AG08395 (cell line): ENCODE measurements at regions not wholly inside any gene's neighbourhood (a gene's known extent, or its start where the extent isn't known, plus 50 kb on each side); places are given as distances from the start of the nearest gene placed in this dataset.
"Not testable (repeated sequence)": the region's sequence is repeated elsewhere in the genome, so short reads cannot be mapped to it uniquely, and the experiment has no call there.

ENCODE experiments used
- DNase-seq: peaks from one replicate; pipeline ENCODE4 v3.0.0; 2012; ENCODE audit warnings: mixed read lengths, low spot score

DNA sequence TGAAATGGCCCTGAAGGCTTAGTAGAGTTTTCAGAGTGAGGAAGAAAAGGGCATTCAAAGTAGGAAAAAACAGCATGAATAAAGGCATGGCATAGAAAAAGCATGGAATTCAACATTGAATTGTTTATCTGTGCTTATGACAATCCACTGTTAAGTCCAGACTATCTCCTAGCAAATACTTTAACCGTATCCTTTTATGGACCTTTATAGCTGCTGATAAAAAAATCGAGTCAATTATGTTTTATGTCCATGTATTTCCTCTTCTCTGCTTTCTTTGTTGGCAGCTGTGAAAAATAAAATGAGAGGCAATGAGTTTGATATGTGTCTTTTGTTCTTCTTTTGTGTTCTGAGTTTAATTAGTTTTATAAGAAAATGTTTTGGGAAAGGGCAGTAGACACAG, 70.4 kb downstream of the TDRD15 start:
- no peak for DNase-seq

DNA sequence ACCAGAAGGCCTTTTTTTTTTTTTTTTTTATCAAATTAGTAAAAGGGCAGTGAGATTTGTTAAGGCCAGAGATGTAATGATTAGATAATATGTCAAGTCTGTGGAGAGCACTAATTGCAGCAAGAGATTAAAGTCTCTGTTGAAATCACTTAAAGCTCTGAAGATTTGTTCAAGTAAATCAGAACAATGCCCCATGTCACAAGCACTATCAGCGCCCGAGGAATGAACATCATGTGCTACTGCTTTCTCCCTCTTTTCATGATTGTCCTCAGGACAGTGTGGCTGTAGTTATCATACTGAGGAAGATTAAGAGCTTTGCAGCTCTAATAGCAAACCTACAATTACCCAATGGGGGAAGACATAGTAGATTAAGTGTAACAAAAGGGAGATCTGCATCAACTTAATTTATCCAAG, 71.1 kb downstream of the TDRD15 start:
- no peak for DNase-seq

- no peak for DNase-seq
Measured at GRCh38 chr2:21195326-21195725, 71.6 kb downstream of the TDRD15 start.

DNA sequence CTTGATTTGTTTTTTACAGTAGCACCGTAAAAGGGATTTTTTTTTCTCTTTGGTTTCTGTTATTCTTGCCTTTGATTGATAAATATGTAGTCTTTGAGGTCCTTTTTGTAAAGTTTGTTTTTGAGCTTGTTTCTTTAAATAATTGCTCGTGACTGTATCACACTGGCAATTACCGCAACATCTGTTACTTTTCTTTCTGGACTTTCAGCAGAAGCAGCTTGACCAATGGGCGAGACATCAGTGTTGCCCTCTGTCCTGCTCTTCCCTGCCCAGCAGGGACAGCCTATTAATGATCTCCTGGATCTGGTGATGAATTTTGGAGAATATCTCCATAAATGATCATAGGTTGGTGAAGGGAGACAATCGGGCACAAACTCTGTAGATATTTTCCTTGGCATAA, 74.9 kb downstream of the TDRD15 start:
- no peak for DNase-seq

- DNase-seq = no peak
Measured at GRCh38 chr2:21203976-21204375, 80.2 kb downstream of the TDRD15 start.

DNA sequence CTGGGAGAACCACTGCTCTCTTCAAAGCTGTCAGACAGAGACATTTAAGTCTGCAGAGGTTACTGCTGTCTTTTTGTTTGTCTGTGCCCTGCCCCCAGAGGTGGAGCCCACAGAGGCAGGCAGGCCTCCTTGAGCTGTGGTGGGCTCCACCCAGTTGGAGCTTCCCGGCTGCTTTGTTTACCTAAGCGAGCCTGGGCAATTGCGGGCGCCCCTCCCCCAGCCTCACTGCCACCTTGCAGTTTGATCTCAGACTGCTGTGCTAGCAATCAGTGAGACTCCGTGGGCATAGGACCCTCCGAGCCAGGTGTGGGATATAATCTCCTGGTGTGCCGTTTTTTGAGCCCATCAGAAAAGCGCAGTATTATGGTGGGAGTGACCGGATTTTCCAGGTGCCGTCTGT, 90.3 kb downstream of the TDRD15 start:
- not testable (repeated sequence) for DNase-seq

DNA sequence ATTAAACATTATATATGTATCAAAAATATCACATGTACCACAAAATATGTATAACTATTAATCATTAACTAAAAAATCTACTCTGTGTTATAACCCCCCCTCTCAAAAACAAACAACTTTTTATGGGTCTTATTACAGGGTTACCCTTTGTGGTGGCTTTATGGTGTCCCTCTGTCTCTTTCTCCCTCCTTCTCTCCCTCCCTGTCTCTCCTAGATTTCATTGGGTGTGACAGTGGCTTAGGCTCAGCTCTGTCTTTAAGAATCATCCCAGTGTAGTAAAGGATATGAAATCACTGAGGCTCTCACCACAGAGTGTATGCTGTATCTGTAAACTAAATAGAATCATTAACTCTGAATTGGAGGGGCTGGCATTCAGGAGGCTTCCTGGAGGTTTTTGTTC, 93.7 kb downstream of the TDRD15 start:
- DNase-seq = no peak

- DNase-seq = no peak
Measured at GRCh38 chr2:21220930-21221329, 97.2 kb downstream of the TDRD15 start.

- DNase-seq = no peak
Measured at GRCh38 chr2:21223618-21224017, 99.8 kb downstream of the TDRD15 start.

DNA sequence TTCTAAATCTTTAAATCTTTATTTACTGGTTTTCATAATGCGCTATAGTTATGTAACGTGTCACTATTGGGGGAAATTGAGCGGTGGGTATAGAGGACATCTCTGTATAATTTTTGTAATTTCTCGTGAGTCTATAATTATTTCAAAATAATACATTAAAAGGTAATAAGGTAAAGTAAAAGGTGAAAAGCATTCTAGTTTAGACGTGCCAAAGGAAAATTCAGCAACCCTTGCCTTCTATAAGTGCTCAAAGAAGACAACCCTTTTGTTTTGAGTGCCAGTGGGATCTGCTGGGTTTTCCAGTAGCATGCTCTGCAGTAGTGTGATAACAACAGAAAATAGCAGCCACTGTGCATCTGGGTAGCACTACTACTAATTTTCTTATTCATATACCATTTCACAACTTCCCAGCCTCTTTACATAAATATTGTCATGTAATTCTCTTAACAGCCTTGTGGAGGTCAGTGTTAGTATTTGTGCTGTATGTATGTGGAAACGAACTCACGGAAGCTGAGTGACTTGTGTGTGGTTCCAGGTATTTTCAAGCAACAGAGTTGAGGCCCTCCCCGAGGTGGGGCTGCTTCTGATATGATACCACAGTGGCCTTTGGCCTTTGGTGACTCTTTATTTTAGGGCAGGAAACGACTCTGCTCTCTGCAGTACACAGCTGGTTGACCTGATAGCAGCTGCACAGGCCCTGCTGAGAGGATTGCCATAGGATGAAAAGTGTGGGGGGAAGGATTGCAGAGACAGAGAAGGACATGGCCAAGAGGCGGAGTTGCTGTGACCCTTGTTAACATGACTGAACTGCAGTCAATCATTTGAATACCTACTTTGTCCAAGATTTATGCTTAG, 104.5 kb downstream of the TDRD15 start:
- DNase-seq = no peak

GRCh38 chr2:21229302-21229701, 105.5 kb downstream of the TDRD15 start:
- no peak for DNase-seq

DNA sequence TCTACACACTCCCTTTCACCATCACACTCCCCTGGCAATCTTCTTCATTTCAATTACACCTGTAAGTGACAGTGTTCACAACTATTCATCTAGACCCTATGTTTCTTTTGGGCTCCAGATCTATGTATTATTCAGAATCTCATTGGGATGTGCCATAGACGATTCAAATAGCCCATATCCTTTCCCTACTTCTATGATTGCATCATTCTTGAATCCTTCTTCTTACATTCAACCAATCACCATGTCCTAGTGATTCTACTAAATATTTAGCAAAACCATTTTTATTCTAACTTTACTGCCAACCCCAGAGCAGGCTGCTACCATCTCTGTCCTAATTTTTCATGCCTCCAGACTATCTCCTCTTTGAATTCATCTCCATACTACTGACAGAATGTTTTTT, 106.4 kb downstream of the TDRD15 start:
- DNase-seq = no peak

DNA sequence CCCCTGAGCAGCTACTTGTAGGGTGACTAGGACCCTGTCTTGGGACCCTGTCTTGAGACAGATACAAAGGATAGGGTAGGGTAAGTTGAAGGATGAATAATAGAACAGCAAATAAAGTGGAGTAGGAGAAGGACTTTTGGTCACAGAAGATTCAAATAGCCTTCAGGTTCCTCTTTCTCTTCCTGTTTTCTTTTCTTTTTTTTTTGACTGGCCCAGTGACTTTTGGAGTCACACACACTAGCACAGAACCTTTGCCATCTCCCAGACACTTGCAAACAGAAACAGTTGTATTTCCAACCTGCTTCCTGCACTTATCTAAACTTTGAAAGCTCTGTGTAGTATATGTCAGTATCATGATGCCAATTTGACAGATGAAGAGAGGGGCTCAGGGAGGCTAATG, 108.2 kb downstream of the TDRD15 start:
- no peak for DNase-seq

DNA sequence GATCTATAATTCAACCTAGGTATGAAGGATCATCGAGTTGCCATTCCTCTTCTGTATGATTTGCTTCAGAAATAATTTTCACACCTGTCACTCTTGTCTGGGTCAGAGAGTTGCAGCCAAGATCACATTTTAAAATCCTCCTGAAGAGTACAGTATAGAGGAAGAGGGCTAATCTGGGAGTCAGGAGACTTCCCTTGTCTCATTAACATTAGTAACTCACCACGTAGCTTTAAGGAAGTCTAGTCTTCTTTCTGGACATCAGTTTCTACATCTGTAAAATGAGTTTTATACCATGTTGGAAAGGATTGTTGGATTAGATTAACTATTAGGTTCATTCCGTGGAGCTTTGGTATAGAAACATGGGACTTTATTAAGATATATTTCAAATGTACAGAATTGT, 109.4 kb downstream of the TDRD15 start:
- no peak for DNase-seq

GRCh38 chr2:21234001-21234400, 110.2 kb downstream of the TDRD15 start:
- DNase-seq = no peak

DNA sequence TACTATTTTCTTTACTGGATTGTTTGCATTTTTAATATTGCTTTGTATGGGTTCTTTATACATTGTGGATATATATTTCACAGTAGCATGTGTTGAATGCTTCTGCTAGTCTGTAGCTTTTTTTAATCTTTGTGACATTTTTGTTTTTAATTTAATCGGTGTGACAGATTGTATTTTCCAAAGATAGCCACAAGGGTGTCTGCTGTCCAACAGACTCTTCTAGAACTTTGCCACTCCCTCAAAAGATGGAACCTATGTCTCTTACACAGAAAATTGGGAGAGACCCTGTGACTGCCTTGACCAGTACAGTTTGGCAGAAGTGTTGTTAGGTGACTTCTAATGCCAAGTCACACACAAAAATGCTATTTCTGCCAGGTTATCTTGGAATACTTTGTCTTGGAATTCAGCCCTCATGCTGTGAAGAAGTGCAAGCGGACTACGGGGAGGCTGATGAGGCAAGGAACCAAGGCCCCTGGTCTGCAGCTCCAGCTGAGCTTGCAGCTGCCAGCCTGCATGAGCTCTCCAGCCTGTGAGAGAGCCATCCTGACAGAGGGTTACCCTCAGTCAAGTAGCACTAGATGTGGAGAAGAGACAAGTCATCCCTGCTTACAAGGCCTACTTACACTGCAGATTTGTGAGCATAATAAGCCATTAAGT, 110.8 kb downstream of the TDRD15 start:
- no peak for DNase-seq

GRCh38 chr2:21239749-21240148, 116.0 kb downstream of the TDRD15 start:
- not testable (repeated sequence) for DNase-seq

DNA sequence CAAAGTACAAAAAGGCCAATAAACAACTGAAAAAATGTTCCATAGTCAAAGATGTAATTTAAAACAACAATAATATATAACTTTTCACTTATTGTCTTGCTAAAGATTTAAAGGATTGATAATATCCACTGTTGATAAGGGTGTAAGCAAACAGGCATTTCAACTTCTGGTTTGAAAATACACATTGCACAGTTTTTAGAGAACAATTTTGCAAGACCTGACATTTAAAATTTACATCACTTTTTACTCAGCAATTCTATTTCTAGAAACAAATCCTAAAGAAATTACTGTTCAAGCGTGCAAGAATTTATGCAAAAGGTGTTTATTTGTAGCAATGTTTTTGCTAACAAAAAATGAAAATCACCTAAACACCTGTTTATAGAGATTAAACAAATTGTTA, 120.4 kb downstream of the TDRD15 start:
- DNase-seq = no peak

GRCh38 chr2:21245565-21245964, 121.8 kb downstream of the TDRD15 start:
- no peak for DNase-seq

- no peak for DNase-seq
Measured at GRCh38 chr2:21249367-21249766, 125.6 kb downstream of the TDRD15 start.

DNA sequence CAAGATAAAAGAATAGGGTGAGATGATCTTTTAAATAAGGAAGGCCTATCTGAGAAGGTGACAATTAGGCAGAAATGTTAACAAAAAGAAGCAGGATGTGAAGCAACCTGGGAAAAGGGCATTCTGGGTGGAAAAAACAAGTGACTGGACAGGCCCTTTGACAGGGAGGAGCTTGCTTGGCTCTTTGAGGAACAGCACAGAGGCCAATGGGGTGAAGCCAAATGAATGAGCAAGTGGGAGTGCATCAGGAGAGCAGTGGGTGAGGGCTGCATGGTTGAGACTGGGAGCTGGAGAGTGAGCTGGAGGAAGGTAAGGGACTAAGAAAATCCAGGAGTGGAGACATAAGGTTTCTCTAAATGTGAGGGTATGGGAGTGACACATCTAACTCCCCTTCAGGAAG, 126.9 kb downstream of the TDRD15 start:
- DNase-seq = no peak

- DNase-seq = no peak
Measured at GRCh38 chr2:21251216-21251980, 127.6 kb downstream of the TDRD15 start.
